ENCODE measurements at regions not wholly inside any gene's neighbourhood (a gene's known extent, or its start where the extent isn't known, plus 50 kb on each side); places are given as distances from the start of the nearest gene placed in this dataset.

GRCh38 chr6:131353876-131354275 is 218.6 kb downstream of the AKAP7 start:
- no peak for TF ChIP-seq CTCF (IDR thresholded peaks at IDR 0.05; ENCODE audit: low read depth, low read length, poor library complexity, severe bottlenecking)
- TF ChIP-seq EZH2phosphoT487 (IDR thresholded peaks at IDR 0.05; ENCODE audit: borderline replicate concordance, low read length) = no peak

Data from DOHH2 (cell line).